Ishikawa (cell line): ENCODE measurements at regions not wholly inside any gene's neighbourhood (a gene's known extent, or its start where the extent isn't known, plus 50 kb on each side); places are given as distances from the start of the nearest gene placed in this dataset.

Experiments
- CEBPB ChIP-seq: IDR thresholded peaks from 2 replicates; pipeline ENCODE4 v1.6.1; 2012
- CREB1 ChIP-seq: IDR thresholded peaks from 2 replicates; pipeline ENCODE4 v1.6.1; 2012; ENCODE audit warnings: low read depth
- EGR1 ChIP-seq: IDR thresholded peaks from 2 replicates; pipeline ENCODE4 v1.6.1; 2012
- EP300 ChIP-seq: IDR thresholded peaks from 2 replicates; pipeline ENCODE4 v1.6.1; 2012; ENCODE audit warnings: borderline replicate concordance
- FOXM1 ChIP-seq: IDR thresholded peaks from 2 replicates; pipeline ENCODE4 v1.6.1; 2012; ENCODE audit warnings: low read depth, borderline replicate concordance
- MAX ChIP-seq: IDR thresholded peaks from 2 replicates; pipeline ENCODE4 v1.6.1; 2012
- RAD21 ChIP-seq: IDR thresholded peaks from 2 replicates; pipeline ENCODE4 v1.6.1; 2012; ENCODE audit warnings: low read depth
- REST ChIP-seq: IDR thresholded peaks from 2 replicates; pipeline ENCODE4 v1.6.1; 2012; ENCODE audit warnings: low read depth, mild to moderate bottlenecking
- YY1 ChIP-seq: IDR thresholded peaks from 2 replicates; pipeline ENCODE4 v1.6.1; 2012; ENCODE audit warnings: low read depth

- TF ChIP-seq EP300 = no peak
- TF ChIP-seq MAX = no peak
- no peak for TF ChIP-seq YY1
- no peak for TF ChIP-seq RAD21
- TF ChIP-seq CEBPB = no peak
- TF ChIP-seq REST = no peak
- no peak for TF ChIP-seq CREB1
- TF ChIP-seq FOXM1 = no peak
- TF ChIP-seq EGR1 = no peak
Measured at GRCh38 chr4:14726441-14726840, 275.8 kb upstream of the CPEB2 start.
